IPS DF 19.7 (cell line): ENCODE measurements at regions not wholly inside any gene's neighbourhood (a gene's known extent, or its start where the extent isn't known, plus 50 kb on each side); places are given as distances from the start of the nearest gene placed in this dataset.
"Not testable (repeated sequence)": the region's sequence is repeated elsewhere in the genome, so short reads cannot be mapped to it uniquely, and the experiment has no call there.

Experiments used
- DNase-seq: peaks from one replicate; pipeline ENCODE4 v3.0.0-alpha.2; 2013; ENCODE audit warnings: low read depth, low spot score

DNA sequence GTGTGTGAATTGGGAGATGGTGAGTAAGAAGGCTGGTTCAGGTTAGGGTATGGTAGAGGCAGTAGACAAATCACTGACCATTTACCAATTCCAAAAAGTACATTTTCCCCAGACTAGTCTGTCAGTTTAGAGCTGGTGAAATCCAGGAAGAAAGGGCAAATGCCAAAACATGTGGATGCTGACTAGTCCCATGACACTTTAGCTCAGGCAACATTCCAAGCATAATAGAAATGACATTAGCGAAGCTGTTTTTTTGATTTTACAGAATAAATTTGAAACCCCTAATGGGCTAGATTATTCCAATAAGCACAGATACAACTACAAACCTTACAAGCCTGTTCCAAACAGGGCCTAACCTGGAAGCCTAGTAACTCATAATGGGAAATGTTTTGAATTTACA, 884.2 kb downstream of the FLRT2 start:
- no peak for DNase-seq

DNA sequence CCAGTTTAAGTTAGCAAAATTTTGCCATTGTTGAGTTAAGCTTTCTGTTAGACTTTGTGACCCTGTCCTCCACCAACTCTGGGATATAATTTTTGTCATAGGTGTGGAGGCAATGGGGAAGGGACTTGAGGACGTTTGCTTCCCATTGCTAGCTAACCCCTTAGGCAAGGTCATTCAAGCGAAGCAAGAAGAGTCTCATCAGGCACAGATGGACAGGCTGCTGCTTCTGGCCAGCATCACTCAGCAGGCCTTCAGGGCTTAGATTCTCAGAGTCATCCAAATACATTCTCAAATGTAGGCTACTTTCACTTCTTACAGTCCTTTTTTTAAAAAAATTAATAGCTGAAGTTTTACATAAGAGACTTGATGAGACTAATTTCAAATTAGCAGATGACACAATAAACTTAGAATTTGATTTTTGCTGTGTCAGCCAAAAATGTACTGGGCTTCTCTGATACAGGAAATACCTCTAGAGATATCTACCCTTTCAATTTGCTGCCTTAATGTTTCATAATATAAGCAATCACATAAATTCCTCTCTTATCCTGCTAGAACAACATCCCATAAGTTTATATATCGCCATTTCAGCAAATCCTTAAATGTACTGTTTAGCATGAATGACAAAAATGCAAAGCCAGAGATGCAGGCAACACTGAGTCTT, 875.2 kb downstream of the FLRT2 start:
- no peak for DNase-seq

DNA sequence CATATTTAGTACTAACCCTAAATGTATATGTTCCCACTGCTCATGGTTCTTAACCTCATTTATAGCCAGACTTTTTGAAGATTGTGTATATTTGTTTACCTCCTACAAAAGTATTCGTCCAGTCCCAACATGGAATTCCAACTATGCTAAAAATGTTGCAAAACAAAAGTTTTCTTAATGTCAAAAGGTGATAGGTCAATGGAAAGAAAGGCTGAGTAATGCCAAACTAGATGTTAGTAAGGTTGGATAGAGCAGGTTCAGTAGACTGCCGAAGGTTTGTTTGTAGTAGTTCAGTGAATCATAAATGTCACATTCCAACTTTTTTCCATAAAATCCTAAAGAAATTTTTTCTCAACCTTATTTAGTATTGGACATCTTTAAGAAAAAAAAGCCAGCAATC, 874.5 kb downstream of the FLRT2 start:
- no peak for DNase-seq

DNA sequence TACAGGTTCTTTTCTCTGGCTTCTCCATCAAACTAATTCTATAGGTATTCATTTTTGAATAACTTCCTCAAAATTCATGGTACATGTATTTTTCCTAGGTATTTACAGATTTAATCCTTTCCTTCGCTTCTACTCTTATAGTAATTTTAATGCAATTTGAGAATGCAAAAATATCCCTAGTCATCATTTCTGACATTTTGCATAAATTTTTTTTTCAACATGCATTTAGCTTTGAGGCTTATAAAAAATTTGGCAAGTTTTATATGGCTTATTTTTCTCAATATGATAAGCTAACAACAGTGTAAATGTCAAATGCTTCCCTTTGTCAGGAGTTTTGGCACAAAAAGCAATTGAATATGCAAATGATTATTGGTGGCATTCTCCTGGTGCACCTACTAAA, 872.6 kb downstream of the FLRT2 start:
- DNase-seq: no peak

DNA sequence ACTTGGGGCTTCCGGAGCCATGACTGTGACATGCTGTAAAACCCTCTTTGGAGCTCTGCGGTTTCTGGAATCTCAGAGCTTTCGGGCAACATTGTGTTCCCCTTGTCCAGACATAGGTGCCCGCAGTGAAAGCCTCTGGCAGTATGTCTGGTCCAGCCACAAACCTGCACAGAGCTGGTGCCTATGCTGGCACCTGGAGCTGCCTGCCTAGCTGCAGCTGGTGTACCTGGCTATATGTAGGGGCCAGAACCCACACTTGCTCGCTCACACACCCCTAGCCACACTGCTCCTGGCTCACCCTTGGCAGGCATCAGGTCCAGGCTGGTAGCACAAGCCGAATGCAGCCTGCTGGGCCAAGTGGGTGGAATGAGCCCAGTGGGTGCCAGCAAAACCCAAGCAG, 861.1 kb downstream of the FLRT2 start:
- no peak for DNase-seq

DNA sequence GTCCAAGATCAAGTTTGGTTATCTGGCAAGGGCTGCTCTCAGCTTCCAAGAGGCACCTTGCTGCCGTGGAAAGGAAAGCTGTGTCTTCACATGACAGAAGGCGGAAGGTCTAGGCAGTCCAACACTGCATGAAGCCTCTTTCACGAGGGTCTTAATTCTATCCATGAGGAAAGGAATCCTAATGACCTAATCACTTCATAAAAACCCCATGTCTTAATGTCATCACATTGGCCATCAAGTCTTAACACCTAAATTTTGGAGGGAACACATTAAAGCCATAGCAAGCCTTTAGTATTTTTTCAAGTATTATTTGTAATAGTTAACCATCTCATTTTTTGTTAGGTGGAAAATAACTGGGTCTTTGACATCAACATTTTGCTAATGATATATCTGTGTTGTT, 858.3 kb downstream of the FLRT2 start:
- no peak for DNase-seq

DNA sequence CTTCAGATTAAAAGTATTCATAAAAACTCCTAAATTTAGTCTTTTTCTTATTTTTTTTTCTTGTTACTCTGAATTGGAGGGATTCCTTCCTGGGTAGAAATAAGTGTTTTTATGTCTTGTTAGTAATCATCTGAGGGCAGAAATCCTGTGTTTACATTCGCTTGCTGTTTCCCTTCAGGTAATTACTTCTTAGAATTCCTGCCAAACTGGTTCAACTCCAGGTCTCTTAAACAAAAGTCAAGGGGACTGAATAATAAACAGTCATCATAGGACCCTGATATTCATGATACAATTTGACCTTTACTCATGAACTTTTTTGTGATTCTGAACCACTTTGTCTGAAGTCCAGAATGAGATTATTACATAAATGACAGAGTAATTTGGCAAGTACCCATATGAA, 843.9 kb downstream of the FLRT2 start:
- no peak for DNase-seq

DNA sequence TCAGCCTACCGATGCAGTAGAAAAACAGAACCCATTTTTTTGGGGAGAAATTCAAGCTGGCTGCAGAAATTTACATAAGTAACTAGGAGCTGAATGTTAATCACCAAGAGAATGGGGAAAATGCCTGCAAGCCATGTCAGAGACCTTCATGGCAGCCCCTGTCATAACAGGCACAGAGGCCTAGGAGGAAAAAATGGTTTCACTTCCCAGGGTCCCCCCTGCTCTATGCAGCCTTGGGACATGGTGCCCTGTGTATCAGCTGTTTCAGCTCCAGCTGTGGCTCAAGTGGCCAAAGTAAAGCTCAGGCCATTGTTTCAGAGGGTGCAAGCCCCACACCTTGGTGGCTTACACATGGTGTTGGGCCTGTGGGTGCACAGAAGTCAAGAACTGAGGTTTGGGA, 842.5 kb downstream of the FLRT2 start:
- DNase-seq: no peak

DNA sequence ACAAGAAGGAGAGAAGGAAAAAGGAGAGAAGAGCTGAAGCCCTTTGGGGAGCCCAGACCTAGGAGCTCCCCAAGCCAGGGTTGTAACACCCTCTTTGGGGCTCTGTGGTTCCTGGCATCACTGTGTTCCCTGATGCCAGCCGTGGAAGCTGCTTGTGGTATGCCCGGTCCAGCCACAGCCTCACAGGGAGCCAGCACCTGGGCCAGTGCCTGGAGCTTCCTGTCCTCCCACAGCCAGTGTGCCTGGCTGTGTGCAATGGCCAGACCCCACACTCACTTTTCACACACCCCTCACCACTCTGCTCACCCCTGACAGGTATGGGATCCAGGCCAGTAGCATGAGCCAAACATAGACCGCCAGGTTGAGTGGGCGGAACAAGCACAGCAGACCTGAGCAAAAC, 834.7 kb downstream of the FLRT2 start:
- no peak for DNase-seq

DNA sequence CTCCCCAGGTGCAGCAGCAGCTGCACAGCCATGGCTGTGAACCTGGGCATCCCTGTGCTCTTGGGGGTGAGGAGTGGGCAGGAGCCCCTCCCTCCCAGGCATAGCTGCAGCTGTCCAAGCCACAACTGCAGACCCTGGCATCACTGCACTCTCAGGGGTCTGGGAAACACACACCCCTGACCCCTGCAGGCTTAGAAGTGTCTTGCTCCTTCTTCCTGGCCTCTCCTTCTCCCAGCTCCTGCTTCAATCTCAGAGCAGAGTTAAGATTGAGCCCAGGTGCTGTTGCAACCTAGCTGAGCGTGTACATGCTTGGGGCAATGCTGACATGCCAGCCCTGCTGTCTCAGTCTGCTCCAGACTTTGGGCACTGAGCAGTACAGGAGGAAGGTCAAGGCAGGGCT, 833.6 kb downstream of the FLRT2 start:
- no peak for DNase-seq

DNA sequence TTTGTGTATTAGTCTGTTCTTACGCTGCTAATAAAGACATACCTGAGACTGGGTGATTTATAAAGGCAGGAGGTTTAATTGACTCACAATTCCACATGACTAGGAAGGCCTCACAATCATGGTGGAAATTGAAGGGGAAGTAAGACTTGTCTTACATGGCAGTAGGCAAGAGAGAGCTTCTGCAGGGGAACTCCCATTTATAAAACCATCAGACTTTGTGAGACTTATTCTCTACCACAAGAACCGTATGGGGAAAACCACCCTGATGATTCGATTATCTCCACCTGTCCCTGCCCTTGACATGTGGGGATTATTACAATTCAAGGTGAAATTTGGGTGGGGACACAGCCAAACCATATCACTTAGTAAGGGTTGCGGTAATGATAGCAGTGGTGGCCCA, 833.1 kb downstream of the FLRT2 start:
- DNase-seq: no peak

DNA sequence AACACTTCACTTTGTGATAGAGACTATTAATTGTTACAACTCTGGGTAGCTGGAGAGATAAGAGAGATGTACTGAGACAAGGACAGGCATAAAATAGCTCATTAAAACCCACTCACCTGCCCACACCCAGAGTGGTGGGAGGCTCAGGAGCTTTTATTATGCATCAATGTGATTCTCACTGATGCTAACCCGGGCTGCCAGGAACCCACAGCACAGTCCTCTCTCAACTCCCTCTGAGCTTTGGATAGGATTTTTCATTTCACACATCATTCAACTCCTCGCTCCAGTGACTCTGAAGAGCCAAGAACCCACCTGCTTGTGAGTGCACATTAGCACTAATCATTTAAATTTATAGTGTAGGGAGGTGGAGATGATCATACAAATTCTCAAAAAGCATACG, 827.9 kb downstream of the FLRT2 start:
- DNase-seq: no peak

DNA sequence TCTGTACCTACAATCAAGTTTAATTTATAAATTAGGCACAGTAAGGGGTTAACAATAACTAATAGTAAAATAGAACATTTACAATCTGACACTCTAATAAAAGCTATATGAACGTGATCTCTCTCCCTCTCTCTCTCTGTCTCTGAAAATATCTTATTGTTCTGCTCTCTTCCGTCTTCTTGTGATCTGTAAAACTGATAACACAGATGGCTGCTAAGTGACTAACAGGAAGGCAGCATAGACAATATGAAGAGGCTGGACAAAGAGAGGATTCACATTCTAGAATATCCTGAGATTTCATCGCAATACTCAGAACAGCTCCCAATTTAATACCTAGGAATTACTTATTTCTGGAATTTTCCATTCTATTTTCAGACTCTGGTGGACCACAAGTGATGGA, 827.2 kb downstream of the FLRT2 start:
- no peak for DNase-seq

DNA sequence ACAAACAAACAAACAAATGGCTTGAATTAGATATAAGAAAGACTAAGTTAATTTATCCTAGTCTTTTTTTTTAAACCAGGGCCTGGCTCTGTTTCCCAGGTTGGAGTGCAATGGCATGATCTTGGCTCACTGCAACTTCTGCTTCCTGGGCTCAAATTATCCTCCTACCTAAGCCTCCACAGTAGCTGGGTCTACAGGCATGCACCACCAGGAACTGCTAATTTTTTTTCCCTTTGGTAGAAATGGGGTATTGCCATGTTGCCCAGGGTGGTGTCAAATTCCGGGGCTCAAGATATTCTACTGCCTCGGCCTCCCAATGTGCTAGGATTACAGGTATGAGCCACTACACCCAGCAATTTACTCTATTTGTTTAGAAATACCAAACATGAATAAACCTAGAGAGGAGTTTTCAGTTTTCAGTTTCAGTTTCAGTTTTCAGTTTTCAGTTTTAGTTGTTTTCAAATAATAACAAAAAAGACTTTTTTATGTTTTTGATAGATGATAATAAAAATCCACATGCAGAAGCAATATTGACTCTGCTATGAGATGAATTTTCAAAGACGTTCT, 817.0 kb downstream of the FLRT2 start:
- no peak for DNase-seq

DNA sequence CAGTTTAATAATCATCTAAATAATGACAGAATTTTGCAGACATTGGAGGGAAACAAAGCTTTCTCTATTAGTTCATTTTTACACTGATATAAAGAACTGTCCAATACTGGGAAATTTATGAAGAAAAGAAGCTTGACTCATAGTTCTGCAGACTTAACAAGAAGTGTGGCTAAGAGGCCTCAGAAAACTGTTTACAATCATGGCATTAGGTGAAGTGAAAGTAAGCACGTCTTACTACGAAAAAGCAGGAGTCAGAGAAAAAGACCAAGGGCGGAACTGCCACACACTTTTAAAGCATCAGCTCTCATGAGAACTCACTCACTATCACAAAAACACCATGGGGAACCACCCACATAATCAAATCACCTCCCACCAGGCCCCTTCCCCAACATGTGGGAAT, 804.4 kb downstream of the FLRT2 start:
- DNase-seq: no peak

DNA sequence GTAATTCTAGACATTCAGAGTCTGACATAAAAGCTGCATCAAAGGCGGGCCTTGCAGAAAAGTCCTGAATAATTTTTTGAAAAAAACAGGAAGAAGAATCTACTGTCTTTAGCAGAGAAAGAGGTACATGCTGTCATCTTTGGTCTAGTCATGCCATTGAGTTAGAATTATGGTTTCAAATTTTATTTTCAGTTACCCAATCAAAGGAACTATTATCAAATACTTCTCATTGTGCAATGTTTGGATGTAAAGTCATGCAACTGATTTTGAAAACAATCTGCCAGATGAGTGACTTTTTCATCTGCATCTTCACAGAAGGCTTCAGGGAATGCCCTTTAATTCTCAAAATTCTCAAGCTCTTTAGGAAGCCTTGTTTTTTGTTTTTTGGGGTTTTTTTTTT, 803.5 kb downstream of the FLRT2 start:
- no peak for DNase-seq

DNA sequence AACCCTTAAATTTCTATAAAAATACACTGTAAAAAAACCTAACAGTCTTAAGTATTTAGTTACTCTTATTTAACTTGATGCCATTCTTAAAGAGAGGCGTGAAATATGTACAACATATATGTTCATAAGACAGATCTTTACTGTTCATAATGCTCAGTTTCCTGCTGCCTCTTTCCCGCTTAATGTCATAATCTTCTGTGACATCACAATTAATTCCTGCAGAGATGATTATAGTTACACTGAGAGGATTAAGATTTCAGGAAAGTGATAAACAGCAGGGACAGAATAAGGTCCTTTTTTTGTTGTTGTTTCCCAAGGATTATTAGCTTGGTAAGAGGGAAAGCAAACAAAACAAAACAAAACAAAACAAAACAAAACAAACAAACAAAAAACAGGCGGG, 801.4 kb downstream of the FLRT2 start:
- no peak for DNase-seq

DNA sequence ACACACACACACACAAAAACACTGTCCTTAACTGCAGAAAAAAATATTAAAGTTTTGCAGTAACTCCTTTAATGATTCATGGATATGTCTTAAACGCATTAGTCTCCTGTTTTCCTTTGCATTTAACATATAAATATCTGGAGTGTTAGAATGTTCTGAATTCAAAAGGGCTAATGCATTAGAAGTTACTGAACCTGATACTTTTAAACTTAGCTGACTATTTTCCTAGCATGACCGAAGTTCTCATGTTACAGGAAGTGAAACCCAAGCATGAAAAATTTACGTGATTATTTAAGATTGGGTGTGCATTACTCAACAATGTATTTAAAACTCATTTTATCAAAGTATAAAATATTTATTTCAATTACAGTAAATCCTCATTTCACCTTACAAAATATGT, 791.2 kb downstream of the FLRT2 start:
- no peak for DNase-seq

DNA sequence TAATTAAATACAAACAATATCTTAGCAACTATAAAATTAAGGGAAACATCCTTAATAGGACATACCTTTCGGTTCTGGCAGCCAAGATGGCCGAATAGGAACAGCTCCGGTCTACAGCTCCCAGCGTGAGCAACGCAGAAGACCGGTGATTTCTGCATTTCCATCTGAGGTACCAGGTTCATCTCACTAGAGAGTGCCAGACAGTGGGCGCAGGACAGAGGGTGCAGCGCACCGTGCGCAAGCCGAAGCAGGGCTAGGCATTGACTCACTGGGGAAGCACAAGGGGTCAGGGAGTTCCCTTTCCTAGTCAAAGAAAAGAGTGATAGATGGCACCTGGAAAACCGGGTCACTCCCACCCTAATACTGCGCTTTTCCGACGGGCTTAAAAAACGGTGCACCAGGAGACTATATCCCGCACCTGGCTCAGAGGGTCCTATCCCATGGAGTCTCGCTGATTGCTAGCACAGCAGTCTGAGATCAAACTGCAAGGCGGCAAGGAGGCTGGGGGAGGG, 782.3 kb downstream of the FLRT2 start:
- not testable (repeated sequence) for DNase-seq

DNA sequence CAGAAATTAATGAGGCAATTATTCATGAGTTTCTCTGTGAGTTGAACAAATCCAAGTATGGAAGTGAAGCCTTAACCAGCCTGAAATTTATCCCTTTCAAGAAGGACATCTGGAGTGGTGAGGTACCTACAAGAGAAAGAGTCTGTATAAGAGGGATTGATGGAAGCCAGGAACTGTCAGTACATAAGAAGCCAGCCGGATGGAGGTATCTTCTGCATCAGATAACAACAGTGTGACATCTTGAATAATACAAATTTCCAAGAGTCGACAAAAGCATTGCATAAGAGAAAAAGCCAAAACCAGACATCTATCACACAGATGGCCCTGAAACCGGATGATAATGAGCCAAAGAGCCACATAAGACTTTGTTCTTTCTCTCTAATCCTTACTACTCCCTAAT, 781.2 kb downstream of the FLRT2 start:
- DNase-seq: no peak

DNA sequence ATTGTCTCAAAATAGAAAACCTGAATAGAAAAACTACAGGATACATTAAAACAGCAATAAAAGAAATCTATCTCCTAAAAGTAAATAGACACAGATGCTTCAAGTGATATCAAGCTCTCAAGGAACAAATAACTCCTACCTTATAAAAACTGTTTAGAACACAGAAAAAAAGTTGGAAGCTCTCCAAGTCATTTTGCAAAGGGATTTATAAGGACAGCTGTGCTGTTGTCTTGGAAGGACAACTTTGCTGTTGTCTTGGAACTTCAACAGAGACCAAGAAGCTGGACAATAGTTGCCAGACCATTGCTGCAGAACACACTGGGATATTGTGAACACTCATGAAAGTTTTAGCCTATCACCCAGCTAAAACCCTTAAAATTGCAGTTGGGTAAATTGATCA, 780.7 kb downstream of the FLRT2 start:
- no peak for DNase-seq

DNA sequence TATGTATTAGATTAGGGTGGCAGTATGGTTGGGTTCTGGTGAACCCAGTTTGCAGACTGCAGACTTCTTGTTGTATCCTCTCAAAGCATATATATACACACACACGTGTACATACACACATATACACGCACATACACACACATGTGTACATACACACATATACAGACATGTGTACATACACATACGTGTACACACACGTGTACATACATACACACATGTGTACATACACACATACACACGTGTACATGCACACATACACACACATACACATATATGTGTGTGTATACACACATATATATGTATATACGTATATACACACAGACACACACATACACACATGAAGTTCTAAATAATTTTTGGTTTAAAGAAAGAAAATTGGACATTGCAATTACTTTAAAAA, 780.2 kb downstream of the FLRT2 start:
- DNase-seq: no peak

DNA sequence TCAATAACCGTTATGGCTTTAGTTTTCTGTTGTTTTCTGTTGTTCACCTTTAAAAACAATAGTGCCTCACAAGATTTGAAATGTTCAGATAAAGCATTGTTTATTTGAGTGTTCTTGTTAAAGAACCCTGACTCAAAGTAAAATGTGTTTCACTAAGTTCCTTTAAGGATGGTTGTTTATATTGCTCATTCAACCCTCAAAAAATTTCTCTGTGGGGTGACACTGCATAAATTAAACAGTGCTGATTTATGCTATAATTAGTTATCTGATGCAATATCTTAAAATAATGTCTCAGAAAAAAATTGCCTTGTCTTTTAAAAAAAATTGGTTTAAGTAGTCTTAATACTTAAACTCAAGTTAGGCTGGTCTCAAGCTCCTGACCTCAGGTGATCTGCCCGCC, 775.1 kb downstream of the FLRT2 start:
- DNase-seq: no peak

DNA sequence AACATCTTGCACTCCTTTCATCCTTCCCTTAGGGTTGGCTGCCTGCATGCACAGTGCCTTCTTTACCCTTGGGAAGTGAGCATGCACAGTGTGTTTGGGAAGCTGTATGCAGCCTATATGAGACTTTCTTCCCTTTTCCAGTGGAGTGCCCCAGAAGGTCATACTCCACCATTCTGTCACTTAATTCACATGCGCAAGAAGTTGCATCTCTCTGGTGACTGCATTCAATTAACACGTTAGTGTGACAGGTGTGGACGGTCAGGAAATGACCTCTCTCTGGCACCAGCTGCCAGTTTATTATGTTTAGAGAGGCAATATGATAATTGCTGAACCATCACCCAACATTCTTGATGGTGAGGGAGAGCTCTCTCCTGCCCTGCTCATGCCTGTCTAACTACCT, 770.0 kb downstream of the FLRT2 start:
- DNase-seq: no peak
